ENCODE measurements at regions not wholly inside any gene's neighbourhood (a gene's known extent, or its start where the extent isn't known, plus 50 kb on each side); places are given as distances from the start of the nearest gene placed in this dataset.

DNA sequence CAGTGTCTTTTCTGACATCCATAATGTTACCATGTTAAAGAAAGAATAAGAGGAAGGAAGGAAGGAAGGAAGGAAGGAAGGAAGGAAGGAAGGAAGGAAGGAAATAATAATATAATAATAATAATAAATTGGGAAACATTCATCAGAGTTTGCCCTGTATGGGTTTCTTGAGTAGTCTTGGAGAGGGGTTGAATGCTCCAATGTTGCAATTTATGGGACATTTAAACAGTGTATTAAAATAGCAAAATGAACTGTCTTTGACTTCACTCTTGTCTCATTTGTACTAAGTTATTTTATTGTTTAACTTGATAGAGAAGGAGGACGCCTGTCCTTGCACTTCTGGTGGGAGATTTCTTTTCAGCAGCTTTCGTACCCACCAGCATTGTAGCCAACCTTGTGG lies 277.7 kb downstream of the RNF144A start:
- Histone ChIP-seq H3K36me3 (ENCODE audit: control insufficient read depth in 1 of 2, insufficient read depth in 2 of 2, low read length in 2 of 2) (no peaks in the 10 kb centered on the region), H2AFZ (ENCODE audit: low read depth, low read length, poor library complexity, severe bottlenecking) (no peak overlapping the region), H3K9ac (ENCODE audit: low read length) (no peak overlapping the region), H3K4me2 (ENCODE audit: low read length) (no peak overlapping the region), H4K20me1 (ENCODE audit: insufficient read depth) (no peaks in the 10 kb centered on the region), H3K9me3 (ENCODE audit: control insufficient read depth in 1 of 2, insufficient read depth in 1 of 2, low read depth in 1 of 2, low read length in 2 of 2) (no peaks in the 10 kb centered on the region), H3K4me1 (ENCODE audit: control insufficient read depth in 1 of 2, insufficient read depth in 2 of 2, low read length in 2 of 2) (peaks cover 0 to 6% of the 10 kb centered on the region in 2 experiments; a peak in 1 of 4 replicates), H3K4me3 (replicated peaks in 1 of 2; ENCODE audit: low read depth in 1 of 2, low read length in 2 of 2) (no peak overlapping the region), H3K27me3 (ENCODE audit: insufficient read depth, low read length) (0 out of 2 replicates have a peak, but pooled peaks cover 5% of the 10 kb centered on the region), H3K27ac (ENCODE audit: low read depth, low read length) (no peak overlapping the region), H3K9me2 (ENCODE audit: insufficient read depth) (no peaks in the 10 kb centered on the region), H3K79me2 (ENCODE audit: insufficient read depth, low read length) (no peaks in the 10 kb centered on the region)
- TF ChIP-seq REST (IDR thresholded peaks at IDR 0.05; ENCODE audit: low read depth), result no peak
- TF ChIP-seq EZH2 (IDR thresholded peaks at IDR 0.05), result no peak
- TF ChIP-seq, protein P1, sequence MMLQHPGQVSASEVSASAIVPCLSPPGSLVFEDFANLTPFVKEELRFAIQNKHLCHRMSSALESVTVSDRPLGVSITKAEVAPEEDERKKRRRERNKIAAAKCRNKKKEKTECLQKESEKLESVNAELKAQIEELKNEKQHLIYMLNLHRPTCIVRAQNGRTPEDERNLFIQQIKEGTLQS (IDR thresholded peaks at IDR 0.05), result no peak
- intact Hi-C loops (cut with micrococcal nuclease), result no loop called here
- ChIA-PET POLR2A (no interaction called here), CTCF (no interaction called here), RAD21 (ENCODE audit: low non-redundant PET in 1 of 2, low total read pairs in 2 of 2, uncharacterized antibody in 2 of 2, unreplicated experiment in 2 of 2) (no interaction called here)
- no peak for ATAC-seq
- BruUV-seq (replicated peaks), result no TSS peak
- DNase-seq (ENCODE audit: low read depth, low spot score), result no peak

GRCh38 chr2:7196883-7197282 lies 279.7 kb downstream of the RNF144A start:
- POLR2A ChIA-PET, result no interaction called here
- Histone ChIP-seq H3K4me1 (ENCODE audit: control insufficient read depth in 1 of 2, insufficient read depth in 2 of 2, low read length in 2 of 2) (peaks cover 0 to 3% of the 10 kb centered on the region in 2 experiments; a peak in 1 of 4 replicates), H3K4me3 (replicated peaks in 1 of 2; ENCODE audit: low read depth in 1 of 2, low read length in 2 of 2) (no peak overlapping the region), H3K9me2 (ENCODE audit: insufficient read depth) (no peaks in the 10 kb centered on the region), H4K20me1 (ENCODE audit: insufficient read depth) (no peaks in the 10 kb centered on the region), H3K4me2 (ENCODE audit: low read length) (no peak overlapping the region), H2AFZ (ENCODE audit: low read depth, low read length, poor library complexity, severe bottlenecking) (no peak overlapping the region), H3K27ac (ENCODE audit: low read depth, low read length) (no peak overlapping the region), H3K79me2 (ENCODE audit: insufficient read depth, low read length) (no peaks in the 10 kb centered on the region), H3K9me3 (ENCODE audit: control insufficient read depth in 1 of 2, insufficient read depth in 1 of 2, low read depth in 1 of 2, low read length in 2 of 2) (no peaks in the 10 kb centered on the region), H3K27me3 (ENCODE audit: insufficient read depth, low read length) (no peaks in the 10 kb centered on the region), H3K9ac (ENCODE audit: low read length) (no peak overlapping the region), H3K36me3 (ENCODE audit: control insufficient read depth in 1 of 2, insufficient read depth in 2 of 2, low read length in 2 of 2) (no peaks in the 10 kb centered on the region)
- CTCF ChIA-PET, result no interaction called here
- intact Hi-C loops (cut with micrococcal nuclease), result no loop called here
- TF ChIP-seq RAD21 (IDR thresholded peaks at IDR 0.05; ENCODE audit: low read depth) (no peak), EZH2phosphoT487 (IDR thresholded peaks at IDR 0.05; ENCODE audit: borderline replicate concordance) (no peak), ELF1 (IDR thresholded peaks at IDR 0.05; ENCODE audit: borderline replicate concordance, low read depth) (no peak), EZH2 (IDR thresholded peaks at IDR 0.05) (no peak), ZFX (IDR thresholded peaks at IDR 0.05) (no peak), EGR1 (IDR thresholded peaks at IDR 0.05; ENCODE audit: low read depth) (no peak)
- TF ChIP-seq, protein P2, sequence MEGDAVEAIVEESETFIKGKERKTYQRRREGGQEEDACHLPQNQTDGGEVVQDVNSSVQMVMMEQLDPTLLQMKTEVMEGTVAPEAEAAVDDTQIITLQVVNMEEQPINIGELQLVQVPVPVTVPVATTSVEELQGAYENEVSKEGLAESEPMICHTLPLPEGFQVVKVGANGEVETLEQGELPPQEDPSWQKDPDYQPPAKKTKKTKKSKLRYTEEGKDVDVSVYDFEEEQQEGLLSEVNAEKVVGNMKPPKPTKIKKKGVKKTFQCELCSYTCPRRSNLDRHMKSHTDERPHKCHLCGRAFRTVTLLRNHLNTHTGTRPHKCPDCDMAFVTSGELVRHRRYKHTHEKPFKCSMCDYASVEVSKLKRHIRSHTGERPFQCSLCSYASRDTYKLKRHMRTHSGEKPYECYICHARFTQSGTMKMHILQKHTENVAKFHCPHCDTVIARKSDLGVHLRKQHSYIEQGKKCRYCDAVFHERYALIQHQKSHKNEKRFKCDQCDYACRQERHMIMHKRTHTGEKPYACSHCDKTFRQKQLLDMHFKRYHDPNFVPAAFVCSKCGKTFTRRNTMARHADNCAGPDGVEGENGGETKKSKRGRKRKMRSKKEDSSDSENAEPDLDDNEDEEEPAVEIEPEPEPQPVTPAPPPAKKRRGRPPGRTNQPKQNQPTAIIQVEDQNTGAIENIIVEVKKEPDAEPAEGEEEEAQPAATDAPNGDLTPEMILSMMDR (IDR thresholded peaks at IDR 0.05 in 2 of 3, conservative IDR thresholded peaks at IDR 0.05 in 1 of 3; ENCODE audit: borderline replicate concordance in 1 of 3, insufficient read depth in 1 of 3, low read depth in 2 of 3, low read length in 2 of 3), result no peak
- TF ChIP-seq, protein P3, sequence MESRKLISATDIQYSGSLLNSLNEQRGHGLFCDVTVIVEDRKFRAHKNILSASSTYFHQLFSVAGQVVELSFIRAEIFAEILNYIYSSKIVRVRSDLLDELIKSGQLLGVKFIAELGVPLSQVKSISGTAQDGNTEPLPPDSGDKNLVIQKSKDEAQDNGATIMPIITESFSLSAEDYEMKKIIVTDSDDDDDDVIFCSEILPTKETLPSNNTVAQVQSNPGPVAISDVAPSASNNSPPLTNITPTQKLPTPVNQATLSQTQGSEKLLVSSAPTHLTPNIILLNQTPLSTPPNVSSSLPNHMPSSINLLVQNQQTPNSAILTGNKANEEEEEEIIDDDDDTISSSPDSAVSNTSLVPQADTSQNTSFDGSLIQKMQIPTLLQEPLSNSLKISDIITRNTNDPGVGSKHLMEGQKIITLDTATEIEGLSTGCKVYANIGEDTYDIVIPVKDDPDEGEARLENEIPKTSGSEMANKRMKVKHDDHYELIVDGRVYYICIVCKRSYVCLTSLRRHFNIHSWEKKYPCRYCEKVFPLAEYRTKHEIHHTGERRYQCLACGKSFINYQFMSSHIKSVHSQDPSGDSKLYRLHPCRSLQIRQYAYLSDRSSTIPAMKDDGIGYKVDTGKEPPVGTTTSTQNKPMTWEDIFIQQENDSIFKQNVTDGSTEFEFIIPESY (IDR thresholded peaks at IDR 0.05; ENCODE audit: extremely low read depth, insufficient replicate concordance, low read length), result no peak
- TF ChIP-seq, protein P1 (IDR thresholded peaks at IDR 0.05), result no peak
- no TSS peak for BruUV-seq (replicated peaks)
- no peak for DNase-seq (ENCODE audit: low read depth, low spot score)
- ATAC-seq, result no peak
- RAD21 ChIA-PET (ENCODE audit: low non-redundant PET in 1 of 2, low total read pairs in 2 of 2, uncharacterized antibody in 2 of 2, unreplicated experiment in 2 of 2), result no interaction called here
